H1 (cell line): ENCODE measurements at regions not wholly inside any gene's neighbourhood (a gene's known extent, or its start where the extent isn't known, plus 50 kb on each side); places are given as distances from the start of the nearest gene placed in this dataset.

Source experiments
- CHD2 ChIP-seq: IDR thresholded peaks from 2 replicates; pipeline ENCODE4 v1.6.1; 2012; ENCODE audit warnings: low read length, improper control_type of control experiment
- EGR1 ChIP-seq: IDR thresholded peaks from 2 replicates; pipeline ENCODE4 v1.6.1; 2011; ENCODE audit warnings: low read depth, low read length, borderline replicate concordance
- EP300 ChIP-seq, 2 experiments: IDR thresholded peaks; 1 replicate in 1 of 2; 2 replicates in 1 of 2; pipeline ENCODE4 v1.6.1; 2011 to 2012; ENCODE audit warnings: low read depth in 2 of 2, low read length in 2 of 2, mild to moderate bottlenecking in 2 of 2, borderline replicate concordance in 1 of 2, inconsistent platforms in 1 of 2, moderate library complexity in 1 of 2
- MAFK ChIP-seq: IDR thresholded peaks from 2 replicates; pipeline ENCODE4 v1.6.1; 2012; ENCODE audit warnings: low read depth, mild to moderate bottlenecking, improper control_type of control experiment, low read length
- NRF1 ChIP-seq: IDR thresholded peaks from 2 replicates; pipeline ENCODE4 v1.6.1; 2011; ENCODE audit warnings: mild to moderate bottlenecking, low read depth, low read length, improper control_type of control experiment
- POLR2A ChIP-seq, 2 experiments: IDR thresholded peaks; 1 replicate in 1 of 2; 2 replicates in 1 of 2; pipeline ENCODE4 v1.6.1; 2011; ENCODE audit warnings: low read depth in 2 of 2, low read length in 2 of 2, mild to moderate bottlenecking in 2 of 2; ENCODE audit errors: control extremely low read depth in 1 of 2
- POLR2AphosphoS5 ChIP-seq: IDR thresholded peaks from 2 replicates; pipeline ENCODE4 v1.6.1; 2011; ENCODE audit warnings: low read depth, low read length
- SIRT6 ChIP-seq: IDR thresholded peaks from one replicate; pipeline ENCODE4 v1.7.1; 2012; ENCODE audit warnings: low read length, inconsistent platforms
- SP2 ChIP-seq: IDR thresholded peaks from 2 replicates; pipeline ENCODE4 v1.6.1; 2012; ENCODE audit warnings: mild to moderate bottlenecking, low read length, inconsistent platforms
- TAF1 ChIP-seq: IDR thresholded peaks from 2 replicates; pipeline ENCODE4 v1.6.1; 2011; ENCODE audit warnings: mild to moderate bottlenecking, low read depth, low read length
- TEAD4 ChIP-seq: IDR thresholded peaks from 2 replicates; pipeline ENCODE4 v1.6.1; 2012; ENCODE audit warnings: low read depth, low read length, inconsistent platforms, mixed read lengths
- ZNF274 ChIP-seq: IDR thresholded peaks from 2 replicates; pipeline ENCODE4 v1.7.0; 2012; ENCODE audit warnings: low read length, borderline replicate concordance; ENCODE audit errors: extremely low read depth
- TF ChIP-seq, protein P1 (sequence below), 3 experiments: IDR thresholded peaks; 1 replicate in 2 of 3; 2 replicates in 1 of 3; pipeline versions ENCODE4 v1.5.1 to v1.6.1; 2011; ENCODE audit warnings: low read length in 3 of 3, mild to moderate bottlenecking in 3 of 3, inconsistent platforms in 2 of 3, low read depth in 1 of 3, moderate library complexity in 1 of 3; ENCODE audit not compliant: insufficient read depth in 1 of 3; ENCODE audit errors: control extremely low read depth in 1 of 3

DNA sequence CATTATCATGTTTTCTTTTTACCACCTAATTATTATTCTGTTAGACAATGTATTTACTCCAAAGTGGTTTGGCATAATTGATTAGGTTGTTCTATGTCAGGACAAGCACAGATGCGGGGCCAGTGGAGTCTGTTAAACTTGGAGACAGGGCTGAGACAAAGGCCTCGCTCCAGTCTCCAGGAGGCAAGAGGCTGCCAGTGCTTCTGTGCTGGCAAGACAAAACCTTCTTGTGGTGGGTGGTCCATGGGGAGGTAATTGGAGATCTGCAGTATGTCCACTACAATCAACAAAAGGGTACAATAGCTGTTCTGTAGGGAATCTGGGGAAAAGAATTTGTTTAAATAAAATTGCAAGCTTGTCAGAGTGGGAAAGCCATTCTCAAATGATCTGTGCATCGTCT, 677.2 kb upstream of the SLC35B3 start:
- TF ChIP-seq CHD2: no peak
- TF ChIP-seq, protein P1, sequence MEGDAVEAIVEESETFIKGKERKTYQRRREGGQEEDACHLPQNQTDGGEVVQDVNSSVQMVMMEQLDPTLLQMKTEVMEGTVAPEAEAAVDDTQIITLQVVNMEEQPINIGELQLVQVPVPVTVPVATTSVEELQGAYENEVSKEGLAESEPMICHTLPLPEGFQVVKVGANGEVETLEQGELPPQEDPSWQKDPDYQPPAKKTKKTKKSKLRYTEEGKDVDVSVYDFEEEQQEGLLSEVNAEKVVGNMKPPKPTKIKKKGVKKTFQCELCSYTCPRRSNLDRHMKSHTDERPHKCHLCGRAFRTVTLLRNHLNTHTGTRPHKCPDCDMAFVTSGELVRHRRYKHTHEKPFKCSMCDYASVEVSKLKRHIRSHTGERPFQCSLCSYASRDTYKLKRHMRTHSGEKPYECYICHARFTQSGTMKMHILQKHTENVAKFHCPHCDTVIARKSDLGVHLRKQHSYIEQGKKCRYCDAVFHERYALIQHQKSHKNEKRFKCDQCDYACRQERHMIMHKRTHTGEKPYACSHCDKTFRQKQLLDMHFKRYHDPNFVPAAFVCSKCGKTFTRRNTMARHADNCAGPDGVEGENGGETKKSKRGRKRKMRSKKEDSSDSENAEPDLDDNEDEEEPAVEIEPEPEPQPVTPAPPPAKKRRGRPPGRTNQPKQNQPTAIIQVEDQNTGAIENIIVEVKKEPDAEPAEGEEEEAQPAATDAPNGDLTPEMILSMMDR (IDR thresholded peaks at IDR 0.05; ENCODE audit: control extremely low read depth in 1 of 3, insufficient read depth in 1 of 3, low read depth in 1 of 3, low read length in 3 of 3): no peak
- TF ChIP-seq POLR2AphosphoS5: no peak
- no peak for TF ChIP-seq TAF1
- no peak for TF ChIP-seq SP2
- TF ChIP-seq ZNF274: no peak
- no peak for TF ChIP-seq EP300 (IDR thresholded peaks at IDR 0.05; ENCODE audit: borderline replicate concordance in 1 of 2, low read depth in 2 of 2, low read length in 2 of 2)
- no peak for TF ChIP-seq TEAD4
- TF ChIP-seq POLR2A (IDR thresholded peaks at IDR 0.05; ENCODE audit: control extremely low read depth in 1 of 2, low read depth in 2 of 2, low read length in 2 of 2): no peak
- no peak for TF ChIP-seq SIRT6
- no peak for TF ChIP-seq EGR1
- TF ChIP-seq MAFK: no peak
- no peak for TF ChIP-seq NRF1
